Tibial nerve (tissue), 4 donors: ENCODE measurements at regions not wholly inside any gene's neighbourhood (a gene's known extent, or its start where the extent isn't known, plus 50 kb on each side); places are given as distances from the start of the nearest gene placed in this dataset.

Source experiments
- DNase-seq, 2 donors: peaks; one replicate each; pipeline ENCODE4 v3.0.0-alpha.2; 2019; ENCODE audit warnings: low spot score in 2 of 2
- H3K27ac ChIP-seq, 4 donors: fragments of 200-600 bp; sonication (generic) in 3 of 4; one replicate each; pipeline ENCODE4 v1.5.1; 2017 to 2019; ENCODE audit warnings: mild to moderate bottlenecking in 1 of 4
- H3K27me3 ChIP-seq, 2 donors: fragments of 200-600 bp; sonication (generic) in 1 of 2; one replicate each; pipeline versions ENCODE4 v1.5.1 to v1.6.0; 2017 to 2019
- H3K36me3 ChIP-seq, 3 donors: fragments of 200-600 bp; sonication (generic); one replicate each; pipeline ENCODE4 v1.5.1; 2018 to 2019
- H3K4me1 ChIP-seq, 4 donors: fragments of 200-600 bp; sonication (generic) in 3 of 4; one replicate each; pipeline ENCODE4 v1.5.1; 2017 to 2019
- H3K4me3 ChIP-seq, 4 donors: fragments of 200-600 bp; sonication (generic) in 3 of 4; one replicate each; pipeline ENCODE4 v1.5.1; 2017 to 2019; ENCODE audit warnings: mild to moderate bottlenecking in 1 of 4, moderate library complexity in 1 of 4
- H3K9me3 ChIP-seq, 4 donors: fragments of 200-600 bp; sonication (generic) in 3 of 4; one replicate each; pipeline ENCODE4 v1.5.1; 2017 to 2019
- EP300 ChIP-seq, 2 donors: sonication (generic); formaldehyde crosslinking; IDR thresholded peaks; one replicate each; pipeline ENCODE4 v1.6.1; 2017; ENCODE audit warnings: antibody characterized with exemption in 2 of 2, mild to moderate bottlenecking in 1 of 2
- POLR2A ChIP-seq, 2 donors: fragments of 450-650 bp; IDR thresholded peaks; one replicate each; pipeline ENCODE4 v1.6.1; 2017; ENCODE audit warnings: antibody characterized with exemption in 2 of 2, mild to moderate bottlenecking in 2 of 2, moderate library complexity in 2 of 2
- WGBS, 2 donors: methylation state at CpG; one replicate each; pipeline ENCODE4 v1.1.5; 2018; 5-methylcytosine and 5-hydroxymethylcytosine counted together
- TF ChIP-seq, protein P1 (sequence below), 5 experiments: fragments of 200-600 bp in 3 of 5; fragments of 450-650 bp in 2 of 5; sonication (generic) in 3 of 5; IDR thresholded peaks; one replicate each; pipeline ENCODE4 v1.5.1; 2016 to 2019; ENCODE audit warnings: antibody characterized with exemption in 5 of 5, mild to moderate bottlenecking in 3 of 5, moderate library complexity in 2 of 5

DNA sequence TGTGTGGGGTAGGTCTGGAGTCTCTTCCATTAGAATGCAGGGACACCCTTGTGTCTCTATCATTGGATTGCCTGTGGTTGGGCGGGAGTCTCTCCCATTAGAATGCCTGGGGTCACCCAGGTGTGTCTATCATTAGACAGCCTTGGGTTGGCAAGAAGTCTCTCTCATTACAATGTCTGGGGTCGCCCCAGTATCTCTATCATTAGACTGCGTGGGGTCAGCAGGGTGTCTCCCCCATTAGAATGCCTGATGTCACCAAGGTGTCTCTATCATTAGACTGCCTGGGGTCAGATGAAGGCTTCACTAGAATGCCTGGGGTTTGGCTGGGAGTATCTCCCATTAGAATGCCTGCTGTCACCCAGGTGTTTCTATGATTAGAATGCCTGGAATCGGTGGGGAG, 1539.0 kb downstream of the UQCRFS1 start:
- Histone ChIP-seq H3K9me3 (peaks cover 0 to 73% (median 0%) of the 10 kb centered on the region in 4 donors), H3K27ac (no peak overlapping the region), H3K36me3 (no peaks in the 10 kb centered on the region), H3K4me1 (no peaks in the 10 kb centered on the region), H3K4me3 (no peak overlapping the region), H3K27me3 (no peaks in the 10 kb centered on the region)
- TF ChIP-seq, protein P1, sequence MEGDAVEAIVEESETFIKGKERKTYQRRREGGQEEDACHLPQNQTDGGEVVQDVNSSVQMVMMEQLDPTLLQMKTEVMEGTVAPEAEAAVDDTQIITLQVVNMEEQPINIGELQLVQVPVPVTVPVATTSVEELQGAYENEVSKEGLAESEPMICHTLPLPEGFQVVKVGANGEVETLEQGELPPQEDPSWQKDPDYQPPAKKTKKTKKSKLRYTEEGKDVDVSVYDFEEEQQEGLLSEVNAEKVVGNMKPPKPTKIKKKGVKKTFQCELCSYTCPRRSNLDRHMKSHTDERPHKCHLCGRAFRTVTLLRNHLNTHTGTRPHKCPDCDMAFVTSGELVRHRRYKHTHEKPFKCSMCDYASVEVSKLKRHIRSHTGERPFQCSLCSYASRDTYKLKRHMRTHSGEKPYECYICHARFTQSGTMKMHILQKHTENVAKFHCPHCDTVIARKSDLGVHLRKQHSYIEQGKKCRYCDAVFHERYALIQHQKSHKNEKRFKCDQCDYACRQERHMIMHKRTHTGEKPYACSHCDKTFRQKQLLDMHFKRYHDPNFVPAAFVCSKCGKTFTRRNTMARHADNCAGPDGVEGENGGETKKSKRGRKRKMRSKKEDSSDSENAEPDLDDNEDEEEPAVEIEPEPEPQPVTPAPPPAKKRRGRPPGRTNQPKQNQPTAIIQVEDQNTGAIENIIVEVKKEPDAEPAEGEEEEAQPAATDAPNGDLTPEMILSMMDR (IDR thresholded peaks at IDR 0.05), result no peak
- 72 to 73% methylated on average over 2 to 4 of the region's 4 CpGs for WGBS, 2 donors
- no peak for DNase-seq

DNA sequence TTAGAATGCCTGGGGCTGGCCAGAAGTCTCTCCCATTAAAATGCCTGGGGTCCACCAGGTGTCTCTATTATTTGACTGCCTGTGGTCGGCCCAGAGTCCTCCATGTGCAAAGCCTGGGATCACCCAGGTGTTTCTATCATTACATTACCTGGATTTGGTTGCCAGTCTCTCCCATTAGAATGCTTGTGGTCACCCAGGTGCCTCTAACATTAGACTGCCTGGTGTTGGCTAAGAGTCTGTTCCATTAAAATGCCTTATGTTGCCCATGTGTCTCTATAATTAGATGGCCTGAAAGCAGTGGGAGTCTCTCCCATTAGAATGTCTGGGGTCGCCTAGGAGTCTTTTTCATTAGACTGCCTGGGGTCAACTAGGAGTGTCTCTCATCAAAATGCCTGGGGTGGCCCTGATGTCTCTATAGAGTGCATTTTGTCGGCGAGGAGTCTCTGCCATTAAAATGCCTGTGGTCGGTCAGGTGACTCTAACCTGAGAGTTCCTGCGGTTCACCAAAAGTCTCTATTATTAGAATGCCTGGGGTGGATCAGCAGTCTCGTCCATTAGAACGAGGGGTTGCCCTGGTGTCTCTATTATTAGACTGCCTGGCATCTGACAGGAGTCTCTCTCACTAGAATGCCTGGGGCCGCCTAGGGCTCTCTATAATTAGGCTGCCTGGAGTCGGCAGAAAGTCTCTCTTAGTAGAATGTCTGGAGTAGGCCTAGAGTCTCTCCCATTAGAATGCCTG, 1540.5 kb downstream of the UQCRFS1 start:
- TF ChIP-seq POLR2A (IDR thresholded peaks at IDR 0.05) (no peak), EP300 (IDR thresholded peaks at IDR 0.05) (no peak)
- TF ChIP-seq, protein P1 (IDR thresholded peaks at IDR 0.05), result no peak
- Histone ChIP-seq H3K4me3 (no peak overlapping the region), H3K4me1 (no peaks in the 10 kb centered on the region), H3K27ac (no peak overlapping the region), H3K36me3 (no peaks in the 10 kb centered on the region), H3K27me3 (no peaks in the 10 kb centered on the region), H3K9me3 (peaks cover 0 to 64% (median 0%) of the 10 kb centered on the region in 4 donors)
- WGBS, 2 donors, result 71 to 81% methylated on average over 7 to 10 of the region's 10 CpGs
- DNase-seq, result no peak

DNA sequence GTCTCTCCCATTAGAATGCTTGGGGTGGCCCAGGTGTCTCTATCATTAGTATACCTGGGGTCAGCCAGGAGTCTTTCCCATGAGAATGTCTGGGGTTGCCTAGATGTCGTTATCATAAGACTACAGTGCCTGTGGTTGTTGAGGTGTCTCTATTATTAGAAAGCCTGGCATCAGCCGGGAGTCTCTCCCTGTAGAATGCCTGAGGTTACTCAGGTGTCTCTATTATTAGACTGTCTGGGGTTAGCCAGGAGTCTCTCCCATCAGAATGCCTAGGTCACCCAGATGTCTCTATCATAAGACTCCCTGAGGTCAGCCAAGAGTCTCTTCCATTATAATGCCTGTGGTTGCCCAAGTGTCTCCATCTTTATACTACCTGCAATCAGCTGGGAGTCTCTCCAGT, 1541.1 kb downstream of the UQCRFS1 start:
- WGBS, 2 donors, result 48 to 59% methylated on average over 2 of the region's 2 CpGs
- no peaks in the 10 kb centered on the region for H3K36me3 ChIP-seq

DNA sequence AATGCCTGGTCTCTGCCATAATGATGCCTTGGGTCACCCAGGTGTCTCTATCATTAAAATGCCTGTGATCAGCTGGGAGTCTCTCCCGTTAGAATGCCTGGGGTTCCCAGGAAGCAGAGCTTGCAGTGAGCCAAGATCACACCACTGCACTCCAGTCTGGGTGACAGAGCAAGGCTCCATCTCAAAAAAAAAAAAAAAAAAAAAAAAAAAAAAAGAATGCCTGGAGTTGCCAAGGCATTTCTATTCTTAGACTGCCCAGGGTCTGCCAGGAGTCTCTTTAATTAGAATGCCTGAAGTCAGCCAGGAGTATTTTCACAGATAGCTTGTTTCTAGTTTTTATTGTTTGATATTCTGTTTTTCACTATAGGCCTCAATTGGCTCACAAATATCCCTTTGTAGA, 1552.5 kb downstream of the UQCRFS1 start:
- no peak for TF ChIP-seq EP300 (IDR thresholded peaks at IDR 0.05)
- TF ChIP-seq POLR2A (IDR thresholded peaks at IDR 0.05), result no peak
- TF ChIP-seq, protein P1 (IDR thresholded peaks at IDR 0.05), result no peak
- Histone ChIP-seq H3K27me3 (no peaks in the 10 kb centered on the region), H3K4me1 (no peaks in the 10 kb centered on the region), H3K27ac (no peak overlapping the region), H3K36me3 (no peaks in the 10 kb centered on the region), H3K9me3 (peaks cover 0 to 72% (median 2%) of the 10 kb centered on the region in 4 donors), H3K4me3 (no peak overlapping the region)
- WGBS, 2 donors, result 35 to 59% methylated on average over 1 of the region's 1 CpG
- DNase-seq, result no peak

More for the DNA sequence above, 1541.1 kb downstream of the UQCRFS1 start:
- peaks cover 0 to 58% (median 0%) of the 10 kb centered on the region in 4 donors for H3K9me3 ChIP-seq
- H3K27me3 ChIP-seq, result no peaks in the 10 kb centered on the region
- no peak for TF ChIP-seq POLR2A (IDR thresholded peaks at IDR 0.05)
- no peak for TF ChIP-seq EP300 (IDR thresholded peaks at IDR 0.05)
- TF ChIP-seq, protein P1 (IDR thresholded peaks at IDR 0.05), result no peak
- no peak for DNase-seq
- no peak overlapping the region for H3K4me3 ChIP-seq
- no peaks in the 10 kb centered on the region for H3K4me1 ChIP-seq
- H3K27ac ChIP-seq, result no peak overlapping the region

DNA sequence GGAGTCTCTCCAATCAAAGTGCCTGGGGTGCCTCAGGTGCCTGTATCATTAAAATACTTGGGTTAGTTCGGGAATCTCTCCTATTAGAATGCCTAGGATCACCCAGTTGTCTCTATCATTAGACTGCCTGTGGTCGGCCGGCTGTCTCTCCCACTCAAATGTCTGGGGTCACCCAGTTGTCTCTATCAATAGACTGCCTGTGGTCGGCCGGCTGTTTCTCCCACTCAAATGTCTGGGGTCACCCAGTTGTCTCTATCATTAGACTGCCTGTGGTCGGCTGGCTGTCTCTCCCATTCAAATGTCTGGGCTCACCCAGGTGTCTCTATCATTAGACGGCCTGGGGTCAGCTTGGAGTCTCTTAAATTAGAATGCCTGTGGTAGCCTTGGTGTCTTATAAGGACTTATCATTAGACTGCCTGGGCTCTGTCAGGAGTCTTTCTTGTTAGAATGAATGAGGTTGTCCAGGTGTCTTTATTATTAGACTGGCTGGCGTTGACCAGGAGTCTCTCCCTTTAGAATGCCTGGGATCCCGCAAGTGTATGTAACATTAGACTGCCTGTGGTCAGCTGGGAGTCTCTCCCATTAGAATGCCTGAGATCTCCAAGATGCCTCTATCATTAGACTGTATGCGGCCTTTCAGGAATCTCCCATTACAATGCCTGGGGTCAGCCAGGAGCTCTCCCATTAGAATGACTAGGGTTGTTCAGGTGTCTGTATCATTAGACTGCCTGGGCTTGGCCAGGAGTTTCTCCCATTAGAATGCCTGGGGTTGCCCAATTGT, 1555.5 kb downstream of the UQCRFS1 start:
- no peaks in the 10 kb centered on the region for H3K36me3 ChIP-seq
- TF ChIP-seq POLR2A (IDR thresholded peaks at IDR 0.05) (no peak), EP300 (IDR thresholded peaks at IDR 0.05) (no peak)
- TF ChIP-seq, protein P1 (IDR thresholded peaks at IDR 0.05), result no peak
- H3K4me3 ChIP-seq, result no peak overlapping the region
- WGBS, 2 donors, result 86% methylated on average over 9 to 10 of the region's 10 CpGs
- H3K4me1 ChIP-seq, result no peaks in the 10 kb centered on the region
- H3K27ac ChIP-seq, result no peak overlapping the region
- peaks cover 0 to 85% (median 2%) of the 10 kb centered on the region in 4 donors for H3K9me3 ChIP-seq
- H3K27me3 ChIP-seq, result no peaks in the 10 kb centered on the region
- no peak for DNase-seq
